DND-41 (cell line): ENCODE measurements at regions not wholly inside any gene's neighbourhood (a gene's known extent, or its start where the extent isn't known, plus 50 kb on each side); places are given as distances from the start of the nearest gene placed in this dataset.

Experiments
- ATAC-seq: fragments of 200-7000 bp; cut with Tn5 transposase; 3 replicates; pipeline ENCODE4 v1.9.1; 2021; ENCODE audit warnings: low read depth; ENCODE audit not compliant: insufficient read depth
- DNase-seq: peaks from one replicate; pipeline ENCODE4 v3.0.0-alpha.2; 2020
- H2AFZ ChIP-seq: 2 replicates; pipeline ENCODE4 v1.6.0; 2012; ENCODE audit warnings: low read depth, low read length
- H3K27ac ChIP-seq: 2 replicates; pipeline ENCODE4 v1.5.1; 2012; ENCODE audit warnings: low read length, inconsistent platforms
- H3K27me3 ChIP-seq: fragments of 200-600 bp; sonication (generic); 2 replicates; pipeline ENCODE4 v1.6.0; 2012; ENCODE audit warnings: low read length, mild to moderate bottlenecking, inconsistent platforms; ENCODE audit not compliant: insufficient read depth, poor library complexity
- H3K36me3 ChIP-seq: 2 replicates; pipeline ENCODE4 v1.5.1; 2012; ENCODE audit warnings: low read length, inconsistent platforms; ENCODE audit not compliant: insufficient read depth
- H3K4me1 ChIP-seq: 2 replicates; pipeline ENCODE4 v1.5.1; 2012; ENCODE audit warnings: mild to moderate bottlenecking, low read length; ENCODE audit not compliant: insufficient read depth
- H3K4me2 ChIP-seq: 2 replicates; pipeline ENCODE4 v1.6.0; 2012; ENCODE audit warnings: mild to moderate bottlenecking, moderate library complexity, low read length, inconsistent platforms; ENCODE audit not compliant: insufficient read depth
- H3K4me3 ChIP-seq, 2 experiments: fragments of 200-600 bp in 1 of 2; shearing (Covaris generic) in 1 of 2; 2 replicates each; pipeline ENCODE4 v1.5.1; 2012 to 2016; ENCODE audit warnings: inconsistent platforms in 2 of 2, low read length in 2 of 2, mild to moderate bottlenecking in 2 of 2, low read depth in 1 of 2, moderate library complexity in 1 of 2
- H3K79me2 ChIP-seq: 2 replicates; pipeline ENCODE4 v1.6.0; 2012; ENCODE audit warnings: low read length, inconsistent platforms; ENCODE audit not compliant: insufficient read depth
- H3K9ac ChIP-seq: 2 replicates; pipeline ENCODE4 v1.6.0; 2012; ENCODE audit warnings: low read depth, mild to moderate bottlenecking, inconsistent platforms, low read length, moderate library complexity
- H3K9me3 ChIP-seq: 2 replicates; pipeline ENCODE4 v1.5.1; 2012; ENCODE audit warnings: low read length, moderate library complexity, mild to moderate bottlenecking, inconsistent platforms; ENCODE audit not compliant: insufficient read depth, severe bottlenecking
- H4K20me1 ChIP-seq: 2 replicates; pipeline ENCODE4 v1.6.0; 2012; ENCODE audit warnings: low read length; ENCODE audit not compliant: insufficient read depth
- CTCF ChIP-seq: IDR thresholded peaks from 2 replicates; pipeline ENCODE4 v1.5.1; 2012; ENCODE audit warnings: borderline replicate concordance, low read length, moderate library complexity, mild to moderate bottlenecking; ENCODE audit not compliant: poor library complexity, severe bottlenecking; ENCODE audit errors: extremely low read depth
- EZH2 ChIP-seq: IDR thresholded peaks from 3 replicates; pipeline ENCODE4 v1.6.1; 2012; ENCODE audit warnings: borderline replicate concordance, low read depth, mild to moderate bottlenecking, moderate library complexity, low read length, inconsistent platforms; ENCODE audit not compliant: severe bottlenecking

- no peak overlapping the region for H3K4me3 ChIP-seq
- no peaks in the 10 kb centered on the region for H4K20me1 ChIP-seq
- no peak for TF ChIP-seq CTCF
- no peak for TF ChIP-seq EZH2
- H3K4me1 ChIP-seq, result no peaks in the 10 kb centered on the region
- H3K4me2 ChIP-seq, result no peak overlapping the region
- H3K27ac ChIP-seq, result no peak overlapping the region
- no peak for ATAC-seq
- no peak for DNase-seq
- no peaks in the 10 kb centered on the region for H3K9me3 ChIP-seq
- no peak overlapping the region for H3K9ac ChIP-seq
- H3K36me3 ChIP-seq, result no peaks in the 10 kb centered on the region
- no peak overlapping the region for H2AFZ ChIP-seq
- no peaks in the 10 kb centered on the region for H3K79me2 ChIP-seq
- no peaks in the 10 kb centered on the region for H3K27me3 ChIP-seq
Observed at GRCh38 chr2:16162491-16163040, 222.2 kb downstream of the MYCN start.

- ATAC-seq (no peak), DNase-seq (no peak)
- no peaks in the 10 kb centered on the region for H3K79me2 ChIP-seq
- TF ChIP-seq CTCF (no peak), EZH2 (no peak)
- H3K4me2 ChIP-seq, result no peak overlapping the region
- no peak overlapping the region for H3K4me3 ChIP-seq
- H3K9me3 ChIP-seq, result no peaks in the 10 kb centered on the region
- H3K9ac ChIP-seq, result no peak overlapping the region
- H3K27ac ChIP-seq, result no peak overlapping the region
- H4K20me1 ChIP-seq, result no peaks in the 10 kb centered on the region
- H3K27me3 ChIP-seq, result no peaks in the 10 kb centered on the region
- no peaks in the 10 kb centered on the region for H3K36me3 ChIP-seq
- no peak overlapping the region for H2AFZ ChIP-seq
- no peaks in the 10 kb centered on the region for H3K4me1 ChIP-seq
Observed at GRCh38 chr2:16161768-16162490, 221.6 kb downstream of the MYCN start.

- H3K27me3 ChIP-seq, result no peaks in the 10 kb centered on the region
- no peaks in the 10 kb centered on the region for H3K4me1 ChIP-seq
- no peak for TF ChIP-seq CTCF
- no peak for TF ChIP-seq EZH2
- ATAC-seq (no peak), DNase-seq (no peak)
- no peaks in the 10 kb centered on the region for H4K20me1 ChIP-seq
- H3K9ac ChIP-seq, result no peak overlapping the region
- no peak overlapping the region for H2AFZ ChIP-seq
- H3K4me2 ChIP-seq, result no peak overlapping the region
- H3K9me3 ChIP-seq, result no peaks in the 10 kb centered on the region
- H3K27ac ChIP-seq, result no peak overlapping the region
- no peak overlapping the region for H3K4me3 ChIP-seq
- H3K36me3 ChIP-seq, result no peaks in the 10 kb centered on the region
- H3K79me2 ChIP-seq, result no peaks in the 10 kb centered on the region
Observed at GRCh38 chr2:16161085-16161565, 220.8 kb downstream of the MYCN start.
